ENCODE measurements at regions not wholly inside any gene's neighbourhood (a gene's known extent, or its start where the extent isn't known, plus 50 kb on each side); places are given as distances from the start of the nearest gene placed in this dataset.
"Not testable (repeated sequence)": the region's sequence is repeated elsewhere in the genome, so short reads cannot be mapped to it uniquely, and the experiment has no call there.

- H3K4me1 ChIP-seq (ENCODE audit: insufficient read depth, low read length): no peaks in the 10 kb centered on the region
- H3K9me3 ChIP-seq (ENCODE audit: control insufficient read depth in 1 of 2, insufficient read depth in 1 of 2, low read length in 2 of 2): no peaks in the 10 kb centered on the region
- no peaks in the 10 kb centered on the region for H3K36me3 ChIP-seq (ENCODE audit: insufficient read depth, low read length)
- no peaks in the 10 kb centered on the region for H3K27me3 ChIP-seq (ENCODE audit: control insufficient read depth in 1 of 2, insufficient read depth in 2 of 2, low read length in 2 of 2)
- H3K4me3 Mint-ChIP-seq: no peak overlapping the region
- ChIA-PET CTCF (no interaction called here), POLR2A (no interaction called here)
- DNase-seq (no peak), ATAC-seq (ENCODE audit: poor library complexity) (no peak)
- no peaks in the 10 kb centered on the region for H3K9me3 Mint-ChIP-seq
- no peaks in the 10 kb centered on the region for H3K4me1 Mint-ChIP-seq (ENCODE audit: low read depth)
- no peak overlapping the region for H3K27ac ChIP-seq (ENCODE audit: low read depth in 1 of 2, low read length in 2 of 2)
- intact Hi-C loops (cut with DNase I, micrococcal nuclease): no loop called here
- no peak overlapping the region for H3K27ac Mint-ChIP-seq
- H3K4me3 ChIP-seq (ENCODE audit: low read length): no peak overlapping the region
- H3K27me3 Mint-ChIP-seq: no peaks in the 10 kb centered on the region
- TF ChIP-seq CTCF (IDR thresholded peaks at IDR 0.05): no peak
- no peaks in the 10 kb centered on the region for H3K36me3 Mint-ChIP-seq (ENCODE audit: low read depth)
Measured at GRCh38 chr2:185674232-185674631, 64.4 kb upstream of the FSIP2 start.

- TF ChIP-seq CTCF (IDR thresholded peaks at IDR 0.05): no peak
- POLR2A ChIA-PET: no interaction called here
- no peaks in the 10 kb centered on the region for H3K27me3 Mint-ChIP-seq
- H3K36me3 ChIP-seq (ENCODE audit: insufficient read depth, low read length): no peaks in the 10 kb centered on the region
- no peaks in the 10 kb centered on the region for H3K4me1 ChIP-seq (ENCODE audit: insufficient read depth, low read length)
- no peaks in the 10 kb centered on the region for H3K4me1 Mint-ChIP-seq (ENCODE audit: low read depth)
- no peak overlapping the region for H3K27ac Mint-ChIP-seq
- peaks cover 3% of the 10 kb centered on the region for H3K9me3 Mint-ChIP-seq
- no peaks in the 10 kb centered on the region for H3K9me3 ChIP-seq (ENCODE audit: control insufficient read depth in 1 of 2, insufficient read depth in 1 of 2, low read length in 2 of 2)
- ATAC-seq (ENCODE audit: poor library complexity) (no peak), DNase-seq (no peak)
- no peak overlapping the region for H3K4me3 ChIP-seq (ENCODE audit: low read length)
- no peaks in the 10 kb centered on the region for H3K36me3 Mint-ChIP-seq (ENCODE audit: low read depth)
- CTCF ChIA-PET: no interaction called here
- H3K27me3 ChIP-seq (ENCODE audit: control insufficient read depth in 1 of 2, insufficient read depth in 2 of 2, low read length in 2 of 2): no peaks in the 10 kb centered on the region
- H3K27ac ChIP-seq (ENCODE audit: low read depth in 1 of 2, low read length in 2 of 2): no peak overlapping the region
- intact Hi-C loops (cut with DNase I, micrococcal nuclease): no loop called here
- no peak overlapping the region for H3K4me3 Mint-ChIP-seq
Measured at GRCh38 chr2:185676316-185676715, 62.3 kb upstream of the FSIP2 start.

GRCh38 chr2:185687001-185687400, 51.6 kb upstream of the FSIP2 start:
- H3K4me1 Mint-ChIP-seq (ENCODE audit: low read depth); H3K36me3 Mint-ChIP-seq (ENCODE audit: low read depth); H3K9me3 ChIP-seq (ENCODE audit: control insufficient read depth in 1 of 2, insufficient read depth in 1 of 2, low read length in 2 of 2); H3K36me3 ChIP-seq (ENCODE audit: insufficient read depth, low read length); POLR2A ChIA-PET; DNase-seq; H3K9me3 Mint-ChIP-seq; H3K27ac ChIP-seq (ENCODE audit: low read depth in 1 of 2, low read length in 2 of 2); H3K4me3 Mint-ChIP-seq; H3K4me3 ChIP-seq (ENCODE audit: low read length); H3K27me3 Mint-ChIP-seq; ATAC-seq (ENCODE audit: poor library complexity); H3K27me3 ChIP-seq (ENCODE audit: control insufficient read depth in 1 of 2, insufficient read depth in 2 of 2, low read length in 2 of 2); intact Hi-C loops (cut with DNase I, micrococcal nuclease); H3K27ac Mint-ChIP-seq; H3K4me1 ChIP-seq (ENCODE audit: insufficient read depth, low read length); CTCF ChIA-PET: not testable (repeated sequence)

GRCh38 chr2:185687967-185688366, 50.6 kb upstream of the FSIP2 start:
- H3K36me3 Mint-ChIP-seq (ENCODE audit: low read depth): no peaks in the 10 kb centered on the region
- H3K4me1 ChIP-seq (ENCODE audit: insufficient read depth, low read length): no peaks in the 10 kb centered on the region
- no peaks in the 10 kb centered on the region for H3K27me3 ChIP-seq (ENCODE audit: control insufficient read depth in 1 of 2, insufficient read depth in 2 of 2, low read length in 2 of 2)
- intact Hi-C loops (cut with DNase I, micrococcal nuclease): no loop called here
- TF ChIP-seq CTCF (IDR thresholded peaks at IDR 0.05): no peak
- H3K9me3 Mint-ChIP-seq: peaks cover 6% of the 10 kb centered on the region
- H3K27me3 Mint-ChIP-seq: no peaks in the 10 kb centered on the region
- H3K9me3 ChIP-seq (ENCODE audit: control insufficient read depth in 1 of 2, insufficient read depth in 1 of 2, low read length in 2 of 2): peaks cover 0 to 6% of the 10 kb centered on the region in 2 experiments
- DNase-seq (no peak), ATAC-seq (ENCODE audit: poor library complexity) (no peak)
- no peak overlapping the region for H3K4me3 ChIP-seq (ENCODE audit: low read length)
- no peak overlapping the region for H3K27ac ChIP-seq (ENCODE audit: low read depth in 1 of 2, low read length in 2 of 2)
- no peaks in the 10 kb centered on the region for H3K4me1 Mint-ChIP-seq (ENCODE audit: low read depth)
- H3K27ac Mint-ChIP-seq: no peak overlapping the region
- ChIA-PET CTCF (no interaction called here), POLR2A (no interaction called here)
- no peak overlapping the region for H3K4me3 Mint-ChIP-seq
- H3K36me3 ChIP-seq (ENCODE audit: insufficient read depth, low read length): no peaks in the 10 kb centered on the region

Data from CD4-positive, alpha-beta T cell (primary cell).